Ovary (tissue), 3 donors: ENCODE measurements at regions not wholly inside any gene's neighbourhood (a gene's known extent, or its start where the extent isn't known, plus 50 kb on each side); places are given as distances from the start of the nearest gene placed in this dataset.

Experiments
- POLR2A ChIP-seq: fragments of 450-650 bp; IDR thresholded peaks from one replicate; pipeline ENCODE4 v1.6.1; 2017; ENCODE audit warnings: antibody characterized with exemption, mild to moderate bottlenecking, moderate library complexity
- TF ChIP-seq, protein P1 (sequence below), 3 donors: fragments of 450-650 bp in 2 of 3; fragments of 200-600 bp in 1 of 3; IDR thresholded peaks; one replicate each; pipeline versions ENCODE4 v1.5.1 to v1.8.0; 2016 to 2022; ENCODE audit warnings: antibody characterized with exemption in 3 of 3, mild to moderate bottlenecking in 1 of 3
- donor health status: DM: no; HTN: no; CAD: no.

DNA sequence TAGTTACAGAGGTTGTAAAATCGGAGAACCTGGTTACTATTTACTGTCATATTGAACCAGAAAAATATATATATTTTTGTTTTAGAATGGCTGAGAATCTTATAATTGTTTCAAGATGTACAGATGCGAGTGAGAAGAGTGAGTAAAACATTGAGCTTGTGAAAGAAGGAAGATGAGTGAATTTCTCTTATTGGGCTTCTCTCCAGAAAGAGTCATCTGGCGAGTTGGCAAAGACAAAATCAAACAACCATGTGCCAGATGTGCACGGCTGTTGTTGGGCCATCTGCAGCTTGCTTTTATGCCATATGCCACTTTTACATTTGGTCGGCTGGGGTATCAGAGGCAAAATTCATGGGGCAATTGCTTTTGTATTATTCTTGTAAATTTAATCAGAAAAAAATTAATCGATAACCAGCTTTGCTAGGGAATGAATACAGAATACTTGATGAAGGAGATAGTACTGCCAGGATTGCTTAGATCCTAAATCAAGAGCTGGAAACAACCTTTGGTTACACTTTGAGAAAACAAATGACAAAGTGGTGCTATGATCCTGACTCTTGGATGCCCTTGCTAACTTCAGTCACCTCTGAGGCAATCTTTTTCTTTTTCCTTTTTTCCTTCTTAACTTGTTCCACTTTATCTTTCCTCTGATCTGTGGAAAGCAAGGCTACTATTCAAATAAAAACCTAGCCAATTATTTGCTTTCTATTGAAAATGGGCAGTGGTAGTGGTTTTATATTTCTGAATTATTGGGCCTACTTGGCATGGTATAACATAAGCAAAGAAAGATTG lies 97.1 kb upstream of the GRIK2 start:
- TF ChIP-seq, protein P1, sequence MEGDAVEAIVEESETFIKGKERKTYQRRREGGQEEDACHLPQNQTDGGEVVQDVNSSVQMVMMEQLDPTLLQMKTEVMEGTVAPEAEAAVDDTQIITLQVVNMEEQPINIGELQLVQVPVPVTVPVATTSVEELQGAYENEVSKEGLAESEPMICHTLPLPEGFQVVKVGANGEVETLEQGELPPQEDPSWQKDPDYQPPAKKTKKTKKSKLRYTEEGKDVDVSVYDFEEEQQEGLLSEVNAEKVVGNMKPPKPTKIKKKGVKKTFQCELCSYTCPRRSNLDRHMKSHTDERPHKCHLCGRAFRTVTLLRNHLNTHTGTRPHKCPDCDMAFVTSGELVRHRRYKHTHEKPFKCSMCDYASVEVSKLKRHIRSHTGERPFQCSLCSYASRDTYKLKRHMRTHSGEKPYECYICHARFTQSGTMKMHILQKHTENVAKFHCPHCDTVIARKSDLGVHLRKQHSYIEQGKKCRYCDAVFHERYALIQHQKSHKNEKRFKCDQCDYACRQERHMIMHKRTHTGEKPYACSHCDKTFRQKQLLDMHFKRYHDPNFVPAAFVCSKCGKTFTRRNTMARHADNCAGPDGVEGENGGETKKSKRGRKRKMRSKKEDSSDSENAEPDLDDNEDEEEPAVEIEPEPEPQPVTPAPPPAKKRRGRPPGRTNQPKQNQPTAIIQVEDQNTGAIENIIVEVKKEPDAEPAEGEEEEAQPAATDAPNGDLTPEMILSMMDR (IDR thresholded peaks at IDR 0.05) = no peak
- no peak for TF ChIP-seq POLR2A
